GM21360 (cell line): ENCODE measurements at regions not wholly inside any gene's neighbourhood (a gene's known extent, or its start where the extent isn't known, plus 50 kb on each side); places are given as distances from the start of the nearest gene placed in this dataset.

Source experiments
- ATAC-seq: cut with Tn5 transposase; IDR thresholded peaks from one replicate; pipeline ENCODE4 v1.9.1; 2021; ENCODE audit warnings: mild to moderate bottlenecking, moderate library complexity; ENCODE audit not compliant: unreplicated experiment

DNA sequence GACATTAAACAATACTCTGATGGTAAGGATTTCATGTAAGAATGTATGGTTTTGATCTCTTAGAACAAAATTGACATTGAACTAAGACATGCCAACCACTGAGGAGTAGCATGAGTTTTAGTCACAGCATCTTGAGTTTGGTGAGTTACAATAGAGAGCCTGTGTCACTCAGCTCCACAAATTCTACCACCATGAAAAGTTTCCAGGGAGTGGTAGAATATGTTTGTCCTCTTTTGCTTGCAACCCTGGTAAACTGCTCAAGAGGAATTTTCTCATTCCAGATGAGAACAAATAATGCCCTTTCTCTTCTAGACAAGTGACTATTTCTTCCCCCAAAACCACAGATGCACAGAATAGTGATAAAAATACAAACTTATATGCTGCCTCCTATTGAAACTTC lies 502.0 kb upstream of the VRK2 start:
- no peak for ATAC-seq

- ATAC-seq = no peak
These were observed 500.1 kb upstream of the VRK2 start for GRCh38 chr2:57546478-57546877.

DNA sequence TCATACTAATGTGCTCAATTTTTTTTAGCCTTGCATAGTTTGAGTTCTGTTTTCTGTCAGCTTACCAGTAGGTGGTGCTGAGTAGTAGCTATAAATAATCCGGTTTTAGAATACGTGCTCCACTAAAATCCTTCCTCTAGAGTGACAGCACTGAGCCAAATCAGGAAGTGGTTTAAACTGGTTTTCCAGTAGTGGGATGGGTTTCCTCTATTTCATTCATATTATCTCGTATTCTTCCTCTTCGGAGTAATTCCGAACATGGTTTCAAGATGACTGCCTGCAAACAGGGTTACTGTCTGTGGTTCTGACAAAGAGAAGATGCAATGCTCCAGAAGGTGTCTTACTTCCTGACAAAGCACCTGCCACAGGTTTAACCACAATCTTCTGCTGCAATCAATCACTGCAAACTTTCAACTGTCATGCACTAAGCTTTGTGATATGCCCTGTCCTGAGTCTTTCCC lies 496.9 kb upstream of the VRK2 start:
- ATAC-seq = peak; percentile 77

GRCh38 chr2:57550912-57551311 lies 495.7 kb upstream of the VRK2 start:
- no peak for ATAC-seq

GRCh38 chr2:57552885-57553284 lies 493.7 kb upstream of the VRK2 start:
- no peak for ATAC-seq

GRCh38 chr2:57554348-57554747 lies 492.3 kb upstream of the VRK2 start:
- no peak for ATAC-seq

- no peak for ATAC-seq
These were observed 488.3 kb upstream of the VRK2 start for GRCh38 chr2:57558312-57558711.

GRCh38 chr2:57562495-57562894 lies 484.1 kb upstream of the VRK2 start:
- no peak for ATAC-seq

- no peak for ATAC-seq
These were observed 483.6 kb upstream of the VRK2 start for GRCh38 chr2:57563015-57563414.

- no peak for ATAC-seq
These were observed 479.4 kb upstream of the VRK2 start for GRCh38 chr2:57567245-57567644.

DNA sequence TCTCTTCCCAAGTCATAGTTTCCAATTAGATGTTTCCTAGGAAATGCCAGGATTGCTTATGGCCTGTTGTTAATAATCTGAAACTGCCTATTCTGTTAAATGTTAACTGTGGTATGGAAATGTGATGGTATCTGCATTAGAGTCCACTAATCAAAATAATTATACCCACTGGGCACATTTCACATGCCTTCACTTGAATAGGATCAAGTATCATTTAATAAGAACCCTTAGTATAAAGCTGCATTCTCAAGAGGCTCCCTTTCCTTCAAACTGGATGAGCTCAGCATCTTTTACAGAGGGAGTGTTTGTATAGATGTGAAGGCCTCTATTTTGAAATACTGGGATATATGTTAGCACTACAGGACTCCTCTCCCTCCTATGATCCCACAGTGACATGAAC lies 477.2 kb upstream of the VRK2 start:
- no peak for ATAC-seq

DNA sequence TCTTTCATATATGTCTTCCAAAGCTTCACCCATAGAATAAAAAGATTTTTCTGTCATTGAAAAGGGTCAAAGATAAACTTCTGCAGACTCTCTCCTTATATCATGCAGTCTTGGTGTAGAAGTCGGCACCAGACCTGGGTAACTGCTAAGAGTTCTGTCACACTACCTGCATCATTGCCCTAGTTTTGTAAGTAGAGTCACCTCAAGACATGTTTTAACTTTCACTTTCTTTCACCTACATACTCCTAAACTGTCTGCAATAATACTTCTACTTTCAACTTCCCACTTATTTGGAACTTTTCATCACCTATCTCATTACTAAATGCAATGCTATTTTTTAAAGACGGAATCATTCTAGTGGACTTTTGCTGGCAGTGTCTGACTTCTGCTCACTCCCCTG lies 475.6 kb upstream of the VRK2 start:
- ATAC-seq = peak; percentile 61

DNA sequence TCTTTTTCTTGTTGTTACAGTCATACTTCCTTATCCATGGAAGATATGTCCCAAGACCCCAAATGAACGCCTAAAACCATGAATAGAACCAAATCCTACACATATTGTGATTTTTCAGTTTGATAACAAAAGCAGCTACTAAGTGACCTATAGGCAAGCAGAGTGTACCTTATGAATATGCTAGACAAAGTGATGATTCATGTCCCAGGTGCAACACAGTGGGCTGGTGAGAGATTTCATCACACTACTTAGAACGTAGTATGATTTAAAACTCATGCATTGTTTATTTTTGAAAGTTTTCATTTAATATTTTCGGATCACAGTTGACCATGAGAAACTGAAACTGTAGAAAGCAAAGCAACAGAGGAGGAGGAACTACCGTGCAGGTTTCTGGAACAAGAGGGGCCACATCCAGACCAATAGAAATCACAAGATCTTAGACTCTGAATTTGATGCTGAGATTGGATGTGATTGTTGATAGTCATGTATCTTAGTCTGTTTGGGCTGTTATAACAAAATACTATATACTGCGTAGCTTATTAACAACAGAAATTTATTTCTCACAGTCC lies 470.8 kb upstream of the VRK2 start:
- no peak for ATAC-seq

GRCh38 chr2:57576983-57577382 lies 469.6 kb upstream of the VRK2 start:
- ATAC-seq = no peak

- ATAC-seq = no peak
These were observed 448.7 kb upstream of the VRK2 start for GRCh38 chr2:57597940-57598339.

- no peak for ATAC-seq
These were observed 448.1 kb upstream of the VRK2 start for GRCh38 chr2:57598551-57598950.

GRCh38 chr2:57602733-57603132 lies 443.9 kb upstream of the VRK2 start:
- ATAC-seq = no peak

DNA sequence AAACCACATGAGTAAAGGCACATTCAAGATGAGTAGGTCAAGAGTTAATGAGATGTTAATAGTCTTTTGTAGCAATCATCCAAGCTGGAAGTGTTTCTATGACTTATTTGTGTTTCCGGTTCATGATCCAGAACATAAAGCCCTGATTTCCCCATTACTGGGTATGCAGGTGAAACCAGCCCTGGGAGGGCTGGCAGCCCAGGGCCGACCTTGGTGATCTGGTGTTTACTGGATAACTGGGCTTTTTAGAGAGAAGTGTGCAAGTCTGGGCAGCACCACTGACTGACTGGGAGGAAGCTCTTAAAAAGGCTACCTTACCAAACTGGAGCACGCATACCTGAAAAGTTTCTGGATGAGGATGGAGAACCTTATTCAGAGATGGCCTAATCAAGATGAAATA lies 431.6 kb upstream of the VRK2 start:
- ATAC-seq = no peak

- no peak for ATAC-seq
These were observed 430.6 kb upstream of the VRK2 start for GRCh38 chr2:57615855-57616556.

- no peak for ATAC-seq
These were observed 429.3 kb upstream of the VRK2 start for GRCh38 chr2:57617318-57617717.

GRCh38 chr2:57621122-57621663 lies 425.4 kb upstream of the VRK2 start:
- ATAC-seq = no peak

DNA sequence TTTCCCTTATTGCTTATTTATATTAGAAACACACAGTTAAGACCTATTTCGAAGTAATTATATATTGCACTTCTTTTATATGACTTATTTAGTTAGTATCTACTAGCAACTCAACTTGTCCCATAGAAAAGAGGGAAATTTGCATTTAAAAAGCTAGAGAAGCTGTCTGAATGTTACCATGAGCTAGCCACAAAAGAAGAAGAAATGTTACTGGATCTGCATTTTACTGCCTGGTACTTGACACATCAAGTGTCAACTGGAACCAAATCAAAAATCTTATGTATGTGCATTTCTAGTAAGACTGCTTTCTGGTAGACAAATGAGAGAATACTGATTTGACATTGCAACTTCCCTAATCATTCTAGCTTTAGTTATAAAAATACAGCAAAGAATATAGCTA lies 424.6 kb upstream of the VRK2 start:
- ATAC-seq = no peak

- no peak for ATAC-seq
These were observed 390.4 kb upstream of the VRK2 start for GRCh38 chr2:57656198-57656597.
